ENCODE measurements at regions not wholly inside any gene's neighbourhood (a gene's known extent, or its start where the extent isn't known, plus 50 kb on each side); places are given as distances from the start of the nearest gene placed in this dataset.
"Not testable (repeated sequence)": the region's sequence is repeated elsewhere in the genome, so short reads cannot be mapped to it uniquely, and the experiment has no call there.

DNA sequence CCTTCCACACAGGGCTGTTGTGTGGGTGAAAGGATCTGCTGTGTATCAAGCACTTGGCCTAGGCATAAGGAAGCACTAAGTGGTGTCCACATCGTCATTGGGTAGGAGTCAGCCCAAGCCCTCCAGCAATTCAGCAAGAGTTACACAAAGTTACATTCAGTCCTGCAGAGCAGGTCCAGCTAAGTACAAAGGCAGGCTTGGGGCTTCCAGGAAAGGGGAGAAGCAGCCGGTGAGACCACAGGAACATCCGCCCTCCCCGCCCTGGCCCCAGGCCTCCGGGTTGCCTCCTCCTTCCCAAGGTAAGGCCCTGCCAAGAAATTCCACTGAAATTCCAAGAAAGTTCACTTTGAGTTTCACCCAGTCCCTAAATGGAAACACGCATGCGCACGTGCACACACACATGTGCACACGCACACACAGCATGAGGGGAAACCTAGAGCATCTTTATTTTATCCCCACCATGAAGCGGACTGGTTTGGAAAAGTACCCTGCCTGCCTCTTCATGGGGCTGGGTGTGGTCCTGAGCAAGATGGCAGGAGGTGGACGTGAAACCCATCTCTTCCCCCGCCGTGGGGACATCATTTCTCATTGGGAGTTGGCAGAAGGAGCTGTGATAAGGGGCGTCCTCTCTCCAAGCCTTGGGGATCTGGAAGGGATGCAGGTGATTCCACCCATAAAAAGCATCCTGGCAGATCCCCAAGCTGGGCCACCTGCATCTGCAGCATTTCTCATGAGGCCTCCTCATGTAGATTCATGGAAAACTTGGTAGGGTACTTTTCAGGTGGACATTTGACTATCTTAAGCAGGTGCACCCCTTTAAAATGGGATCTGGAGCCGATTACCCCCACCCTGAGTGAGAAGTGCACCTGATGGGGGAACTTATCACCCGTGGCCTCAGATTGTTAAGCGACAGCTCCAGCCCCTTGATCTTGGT is 69.1 kb upstream of the NANOS1 start:
- Histone ChIP-seq H3K4me3 (ENCODE audit: low read depth, low read length) (no peak overlapping the region), H3K9me3 (no peaks in the 10 kb centered on the region), H3K4me1 (no peaks in the 10 kb centered on the region), H3K36me3 (no peaks in the 10 kb centered on the region), H3K27me3 (no peaks in the 10 kb centered on the region)
- TF ChIP-seq, protein P1, sequence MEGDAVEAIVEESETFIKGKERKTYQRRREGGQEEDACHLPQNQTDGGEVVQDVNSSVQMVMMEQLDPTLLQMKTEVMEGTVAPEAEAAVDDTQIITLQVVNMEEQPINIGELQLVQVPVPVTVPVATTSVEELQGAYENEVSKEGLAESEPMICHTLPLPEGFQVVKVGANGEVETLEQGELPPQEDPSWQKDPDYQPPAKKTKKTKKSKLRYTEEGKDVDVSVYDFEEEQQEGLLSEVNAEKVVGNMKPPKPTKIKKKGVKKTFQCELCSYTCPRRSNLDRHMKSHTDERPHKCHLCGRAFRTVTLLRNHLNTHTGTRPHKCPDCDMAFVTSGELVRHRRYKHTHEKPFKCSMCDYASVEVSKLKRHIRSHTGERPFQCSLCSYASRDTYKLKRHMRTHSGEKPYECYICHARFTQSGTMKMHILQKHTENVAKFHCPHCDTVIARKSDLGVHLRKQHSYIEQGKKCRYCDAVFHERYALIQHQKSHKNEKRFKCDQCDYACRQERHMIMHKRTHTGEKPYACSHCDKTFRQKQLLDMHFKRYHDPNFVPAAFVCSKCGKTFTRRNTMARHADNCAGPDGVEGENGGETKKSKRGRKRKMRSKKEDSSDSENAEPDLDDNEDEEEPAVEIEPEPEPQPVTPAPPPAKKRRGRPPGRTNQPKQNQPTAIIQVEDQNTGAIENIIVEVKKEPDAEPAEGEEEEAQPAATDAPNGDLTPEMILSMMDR (IDR thresholded peaks at IDR 0.05; ENCODE audit: low read depth, low read length) = no peak
- no peak for DNase-seq

DNA sequence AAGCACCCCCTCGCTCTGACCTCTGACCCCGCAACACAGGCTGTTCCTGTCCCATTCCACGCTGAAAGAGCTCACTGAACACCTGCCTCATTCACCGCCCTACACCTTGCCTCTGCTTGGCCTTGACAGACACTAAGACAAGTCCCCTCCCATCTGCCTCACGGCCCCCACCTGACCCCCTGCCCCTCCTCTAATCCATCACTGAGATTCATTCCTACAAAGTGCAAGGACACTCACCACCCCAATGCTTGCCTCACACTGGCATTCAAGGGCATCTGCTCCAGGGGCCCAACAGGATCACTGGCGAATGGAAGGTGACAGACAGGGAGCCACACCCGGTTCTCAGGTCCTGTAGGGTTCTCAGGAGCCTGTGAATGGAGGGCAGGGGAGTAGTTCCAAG is 68.1 kb upstream of the NANOS1 start:
- no peaks in the 10 kb centered on the region for H3K4me1 ChIP-seq
- H3K27me3 ChIP-seq = no peaks in the 10 kb centered on the region
- H3K36me3 ChIP-seq = no peaks in the 10 kb centered on the region
- DNase-seq = no peak
- TF ChIP-seq, protein P1 (IDR thresholded peaks at IDR 0.05; ENCODE audit: low read depth, low read length) = no peak
- no peaks in the 10 kb centered on the region for H3K9me3 ChIP-seq
- H3K4me3 ChIP-seq (ENCODE audit: low read depth, low read length) = no peak overlapping the region

DNA sequence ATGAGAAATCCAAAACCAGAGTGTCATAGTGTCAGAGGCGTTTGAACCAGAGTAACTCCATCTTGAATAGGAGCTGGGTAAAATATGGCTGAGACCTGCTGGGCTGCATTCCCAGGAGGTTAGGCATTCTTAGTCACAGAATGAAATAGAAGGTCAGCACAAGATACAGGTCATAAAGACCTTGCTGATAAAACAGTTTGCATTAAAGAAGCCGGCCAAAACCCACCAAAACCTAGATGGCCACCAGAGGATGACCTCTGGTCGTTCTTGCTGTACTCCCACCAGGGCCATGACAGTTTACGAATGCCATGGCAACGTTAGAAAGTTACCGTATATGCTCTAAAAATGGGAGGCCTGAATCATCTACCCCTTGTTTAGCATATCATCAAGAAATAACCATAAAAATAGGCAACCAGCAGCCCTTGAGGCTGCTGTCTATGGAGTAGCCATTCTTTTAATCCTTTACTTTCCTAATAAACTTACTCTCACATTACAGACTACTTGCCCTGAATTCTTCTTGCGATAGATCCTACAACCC is 67.1 kb upstream of the NANOS1 start:
- H3K27me3 ChIP-seq; DNase-seq; H3K36me3 ChIP-seq; H3K4me3 ChIP-seq (ENCODE audit: low read depth, low read length); H3K9me3 ChIP-seq; H3K4me1 ChIP-seq: not testable (repeated sequence)

DNA sequence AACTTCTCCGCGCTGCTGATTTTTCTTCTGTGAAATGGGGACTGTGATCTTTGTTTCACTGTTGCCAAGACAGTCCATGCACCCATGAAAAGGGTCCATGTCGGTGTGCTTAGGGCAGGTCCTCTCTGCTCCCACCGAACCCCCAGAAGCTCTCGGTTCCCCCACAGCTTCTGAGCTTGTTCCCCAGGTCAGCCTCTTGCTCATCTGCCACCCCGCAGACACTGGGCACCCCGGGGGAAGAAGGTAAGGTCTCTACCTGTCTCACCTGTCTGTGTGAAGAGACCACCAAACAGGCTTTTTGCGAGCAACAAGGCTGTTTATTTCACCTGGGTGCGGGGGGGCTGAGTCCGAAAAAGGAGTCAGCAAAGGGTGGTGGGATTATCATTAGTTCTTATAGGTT is 66.2 kb upstream of the NANOS1 start:
- Histone ChIP-seq H3K9me3 (no peaks in the 10 kb centered on the region), H3K4me1 (no peaks in the 10 kb centered on the region), H3K4me3 (ENCODE audit: low read depth, low read length) (no peak overlapping the region), H3K36me3 (no peaks in the 10 kb centered on the region), H3K27me3 (no peaks in the 10 kb centered on the region)
- DNase-seq = no peak
- TF ChIP-seq, protein P1 (IDR thresholded peaks at IDR 0.05; ENCODE audit: low read depth, low read length) = no peak

DNA sequence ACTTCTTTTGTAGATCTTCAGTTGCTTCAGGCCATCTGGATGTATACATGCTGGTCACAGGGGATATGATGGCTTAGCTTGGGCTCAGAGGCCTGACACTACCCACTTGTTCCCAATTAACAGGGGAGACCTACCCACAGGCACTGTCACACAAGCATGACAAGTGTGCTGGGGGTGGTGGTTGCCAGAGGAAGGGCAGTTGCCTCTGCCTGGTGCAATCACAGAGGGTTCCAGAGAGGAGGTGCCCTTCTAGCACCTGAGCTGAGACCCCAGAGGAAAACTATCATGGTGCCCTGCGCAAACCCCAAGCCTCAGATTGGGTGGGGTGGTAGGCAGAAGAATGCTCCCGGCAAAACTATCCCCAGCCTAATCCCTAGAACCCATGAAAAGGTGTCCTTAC is 65.6 kb upstream of the NANOS1 start:
- TF ChIP-seq, protein P1 (IDR thresholded peaks at IDR 0.05; ENCODE audit: low read depth, low read length) = no peak
- DNase-seq = no peak
- Histone ChIP-seq H3K36me3 (no peaks in the 10 kb centered on the region), H3K27me3 (no peaks in the 10 kb centered on the region), H3K4me3 (ENCODE audit: low read depth, low read length) (no peak overlapping the region), H3K4me1 (no peaks in the 10 kb centered on the region), H3K9me3 (no peaks in the 10 kb centered on the region)

DNA sequence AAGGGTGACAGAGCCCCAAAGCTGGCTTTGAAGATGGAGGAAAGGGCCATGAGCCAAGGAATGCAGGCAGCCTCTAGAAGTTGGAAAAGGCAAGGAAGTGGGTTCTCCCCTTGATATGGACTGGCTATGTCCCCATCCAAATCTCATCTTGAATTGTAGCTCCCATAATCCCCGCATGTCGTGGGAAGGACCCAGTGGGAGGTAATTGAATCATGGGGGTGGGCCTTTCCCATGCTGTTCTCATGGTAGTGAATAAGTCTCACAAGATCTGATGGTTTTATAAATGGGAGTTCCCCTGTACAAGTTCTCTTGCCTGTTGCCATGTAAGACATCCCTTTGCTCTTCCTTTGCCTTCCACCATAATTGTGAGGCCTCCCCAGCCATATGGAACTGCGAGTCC is 65.0 kb upstream of the NANOS1 start:
- not testable (repeated sequence) for DNase-seq; H3K9me3 ChIP-seq; H3K4me1 ChIP-seq; H3K27me3 ChIP-seq; H3K36me3 ChIP-seq; H3K4me3 ChIP-seq (ENCODE audit: low read depth, low read length)

DNA sequence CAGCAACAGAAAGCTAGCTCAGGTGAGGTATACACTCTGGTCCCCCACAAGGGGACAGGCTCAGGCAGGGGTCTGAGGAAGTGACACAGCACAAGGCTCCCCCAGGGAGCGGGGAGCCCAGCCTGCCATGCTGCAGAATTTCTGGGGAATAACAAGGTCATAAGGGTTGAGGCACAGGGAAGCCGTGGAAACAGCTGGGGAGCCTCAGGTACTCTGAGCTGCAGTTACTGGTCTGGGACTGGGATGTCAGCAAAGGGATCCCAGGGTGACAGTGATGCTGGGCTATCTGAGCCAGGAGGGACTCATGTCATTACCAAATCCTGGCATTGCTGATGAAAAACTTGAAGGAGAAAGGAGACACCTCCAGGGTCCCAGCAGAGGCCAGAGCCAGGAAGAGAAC is 64.4 kb upstream of the NANOS1 start:
- no peaks in the 10 kb centered on the region for H3K27me3 ChIP-seq
- no peaks in the 10 kb centered on the region for H3K36me3 ChIP-seq
- H3K4me1 ChIP-seq = no peaks in the 10 kb centered on the region
- no peak for DNase-seq
- no peak overlapping the region for H3K4me3 ChIP-seq (ENCODE audit: low read depth, low read length)
- H3K9me3 ChIP-seq = no peaks in the 10 kb centered on the region
- TF ChIP-seq, protein P1 (IDR thresholded peaks at IDR 0.05; ENCODE audit: low read depth, low read length) = no peak

Data from BE2C (cell line).